Endodermal cell (in vitro differentiated cells): ENCODE measurements at regions not wholly inside any gene's neighbourhood (a gene's known extent, or its start where the extent isn't known, plus 50 kb on each side); places are given as distances from the start of the nearest gene placed in this dataset.

Experiments used
- DNase-seq: peaks from one replicate; pipeline ENCODE4 v3.0.0-alpha.2; 2017
- H3K27ac ChIP-seq: 2 replicates; pipeline ENCODE4 v1.5.1; 2013; ENCODE audit warnings: mild to moderate bottlenecking, low read depth, low read length, moderate library complexity
- H3K27me3 ChIP-seq: 2 replicates; pipeline ENCODE4 v1.6.1; 2013; ENCODE audit warnings: mild to moderate bottlenecking, low read length, moderate library complexity; ENCODE audit not compliant: insufficient read depth, control insufficient read depth, poor library complexity, severe bottlenecking
- H3K36me3 ChIP-seq: 2 replicates; pipeline ENCODE4 v1.7.0; 2013; ENCODE audit warnings: mild to moderate bottlenecking, low read length, moderate library complexity; ENCODE audit not compliant: control insufficient read depth, insufficient read depth
- H3K4me1 ChIP-seq: one replicate; pipeline ENCODE4 v1.7.0; 2013; ENCODE audit warnings: low read length; ENCODE audit not compliant: control insufficient read depth, insufficient read depth
- H3K4me3 ChIP-seq: 2 replicates; pipeline ENCODE4 v1.5.1; 2013; ENCODE audit warnings: mild to moderate bottlenecking, low read length, moderate library complexity
- H3K9ac ChIP-seq: 2 replicates; pipeline ENCODE4 v1.6.1; 2013; ENCODE audit warnings: mild to moderate bottlenecking, low read length, moderate library complexity; ENCODE audit not compliant: poor library complexity, severe bottlenecking; ENCODE audit errors: extremely low read depth
- H3K9me3 ChIP-seq: 2 replicates; pipeline ENCODE4 v1.6.1; 2013; ENCODE audit warnings: mild to moderate bottlenecking, low read length, moderate library complexity; ENCODE audit not compliant: control insufficient read depth
- H3K27ac Mint-ChIP-seq: 2 replicates; pipeline ENCODE4 v1.8.0; 2020; ENCODE audit warnings: mixed read lengths
- H3K27me3 Mint-ChIP-seq: 2 replicates; pipeline ENCODE4 v1.8.0; 2021; ENCODE audit warnings: mild to moderate bottlenecking, mixed read lengths; ENCODE audit not compliant: insufficient read depth
- H3K36me3 Mint-ChIP-seq: 2 replicates; pipeline ENCODE4 v1.8.0; 2020; ENCODE audit warnings: low read depth, mixed read lengths
- H3K4me1 Mint-ChIP-seq: 2 replicates; pipeline ENCODE4 v1.8.0; 2020; ENCODE audit warnings: mixed read lengths
- H3K4me3 Mint-ChIP-seq: 2 replicates; pipeline ENCODE4 v1.8.0; 2020; ENCODE audit warnings: mild to moderate bottlenecking, moderate library complexity, mixed read lengths
- H3K9me3 Mint-ChIP-seq: 2 replicates; pipeline ENCODE4 v1.8.0; 2020; ENCODE audit warnings: mild to moderate bottlenecking, mixed read lengths
- CTCF ChIP-seq: fragments of 200-600 bp; sonication (generic); conservative IDR thresholded peaks from 2 replicates; pipeline ENCODE4 v1.5.0; 2021; ENCODE audit warnings: antibody characterized with exemption, mild to moderate bottlenecking
- WGBS, 2 experiments: methylation state at CpG; one replicate each; pipeline versions ENCODE4 v1.1.5 to v1.1.7; 2013; ENCODE audit warnings: missing lambda C conversion rate in 2 of 2, mixed read lengths in 1 of 2; ENCODE audit not compliant: insufficient coverage in 1 of 2, insufficient read length in 1 of 2; 5-methylcytosine and 5-hydroxymethylcytosine counted together

- no peaks in the 10 kb centered on the region for H3K9me3 Mint-ChIP-seq
Measured at GRCh38 chr4:22999419-22999818, 306.7 kb downstream of the GBA3 start.

GRCh38 chr4:22997358-22998224 is 304.9 kb downstream of the GBA3 start:
- H3K36me3 Mint-ChIP-seq = no peaks in the 10 kb centered on the region
- no peak for DNase-seq
- no peaks in the 10 kb centered on the region for H3K4me1 Mint-ChIP-seq
- no peaks in the 10 kb centered on the region for H3K9me3 Mint-ChIP-seq
- no peak overlapping the region for H3K27ac ChIP-seq
- no peak overlapping the region for H3K27ac Mint-ChIP-seq
- no peaks in the 10 kb centered on the region for H3K4me1 ChIP-seq
- H3K9ac ChIP-seq = no peak overlapping the region
- no peaks in the 10 kb centered on the region for H3K27me3 ChIP-seq
- H3K36me3 ChIP-seq = no peaks in the 10 kb centered on the region
- WGBS, 2 experiments = 92 to 94% methylated on average over 4 to 12 of the region's 12 CpGs
- H3K9me3 ChIP-seq = no peaks in the 10 kb centered on the region
- no peaks in the 10 kb centered on the region for H3K27me3 Mint-ChIP-seq
- no peak overlapping the region for H3K4me3 ChIP-seq
- H3K4me3 Mint-ChIP-seq = no peak overlapping the region
- no peak for TF ChIP-seq CTCF

More at GRCh38 chr4:22999419-22999818, 306.7 kb downstream of the GBA3 start:
- DNase-seq = no peak
- Histone ChIP-seq H3K4me3 (no peak overlapping the region), H3K27ac (no peak overlapping the region), H3K9ac (no peak overlapping the region), H3K9me3 (no peaks in the 10 kb centered on the region), H3K36me3 (no peaks in the 10 kb centered on the region), H3K27me3 (no peaks in the 10 kb centered on the region), H3K4me1 (no peaks in the 10 kb centered on the region)
- no peak overlapping the region for H3K4me3 Mint-ChIP-seq
- no peaks in the 10 kb centered on the region for H3K4me1 Mint-ChIP-seq
- H3K27me3 Mint-ChIP-seq = no peaks in the 10 kb centered on the region
- 90 to 94% methylated on average over 2 of the region's 2 CpGs for WGBS, 2 experiments
- no peaks in the 10 kb centered on the region for H3K36me3 Mint-ChIP-seq
- TF ChIP-seq CTCF = peak; percentile 28
- H3K27ac Mint-ChIP-seq = no peak overlapping the region

- Histone ChIP-seq H3K4me3 (no peak overlapping the region), H3K36me3 (no peaks in the 10 kb centered on the region), H3K27ac (no peak overlapping the region), H3K4me1 (no peaks in the 10 kb centered on the region), H3K9ac (no peak overlapping the region), H3K9me3 (no peaks in the 10 kb centered on the region), H3K27me3 (no peaks in the 10 kb centered on the region)
- H3K4me3 Mint-ChIP-seq = no peak overlapping the region
- H3K9me3 Mint-ChIP-seq = no peaks in the 10 kb centered on the region
- no peaks in the 10 kb centered on the region for H3K36me3 Mint-ChIP-seq
- no peaks in the 10 kb centered on the region for H3K27me3 Mint-ChIP-seq
- H3K4me1 Mint-ChIP-seq = no peaks in the 10 kb centered on the region
- WGBS, 2 experiments = 85 to 100% methylated on average over 1 of the region's 1 CpG
- H3K27ac Mint-ChIP-seq = no peak overlapping the region
- no peak for DNase-seq
- TF ChIP-seq CTCF = no peak
Measured at GRCh38 chr4:22991576-22991975, 298.8 kb downstream of the GBA3 start.
